NCI-H1930 (cell line): ENCODE measurements at regions not wholly inside any gene's neighbourhood (a gene's known extent, or its start where the extent isn't known, plus 50 kb on each side); places are given as distances from the start of the nearest gene placed in this dataset.

Experiments used
- DNase-seq, 2 experiments: peaks; one replicate each; lab custom pipeline; 2025; lab: John Stamatoyannopoulos, UW

DNA sequence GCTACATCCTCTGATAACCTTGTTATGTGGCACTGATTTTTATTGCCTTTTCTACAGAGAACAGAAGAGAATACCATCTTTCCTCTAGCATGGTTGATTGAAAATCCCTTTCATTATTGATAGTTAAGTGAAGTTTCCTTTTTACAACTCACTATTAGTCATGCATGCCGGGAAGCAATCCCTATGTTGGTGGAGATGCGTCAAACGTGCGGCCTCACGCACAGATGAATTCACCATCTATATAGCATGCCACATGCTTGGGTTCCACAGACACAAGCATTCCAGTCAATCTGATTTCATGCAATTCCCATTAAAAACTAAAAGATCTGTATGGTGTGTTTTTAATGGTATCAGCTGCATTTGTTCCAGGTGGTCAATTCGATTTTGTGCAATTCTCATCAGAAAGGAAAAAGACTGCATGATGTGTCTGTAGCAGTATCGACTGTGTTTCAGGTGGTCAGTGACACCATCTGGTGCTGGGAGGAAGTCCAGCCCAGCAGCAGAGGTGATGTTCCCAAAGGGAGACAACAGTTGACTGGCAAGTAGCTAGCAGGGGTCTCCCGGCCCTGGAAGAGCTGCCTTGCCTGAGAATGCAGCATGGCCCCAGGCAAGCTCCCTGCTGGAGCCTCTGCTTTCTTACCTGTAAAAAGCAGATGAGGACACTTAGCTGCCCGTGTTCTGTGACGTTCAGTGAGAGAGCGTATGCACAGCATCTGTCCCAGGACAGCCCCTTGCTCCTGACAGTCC is 151.3 kb upstream of the NCK2 start:
- DNase-seq, result no peak

DNA sequence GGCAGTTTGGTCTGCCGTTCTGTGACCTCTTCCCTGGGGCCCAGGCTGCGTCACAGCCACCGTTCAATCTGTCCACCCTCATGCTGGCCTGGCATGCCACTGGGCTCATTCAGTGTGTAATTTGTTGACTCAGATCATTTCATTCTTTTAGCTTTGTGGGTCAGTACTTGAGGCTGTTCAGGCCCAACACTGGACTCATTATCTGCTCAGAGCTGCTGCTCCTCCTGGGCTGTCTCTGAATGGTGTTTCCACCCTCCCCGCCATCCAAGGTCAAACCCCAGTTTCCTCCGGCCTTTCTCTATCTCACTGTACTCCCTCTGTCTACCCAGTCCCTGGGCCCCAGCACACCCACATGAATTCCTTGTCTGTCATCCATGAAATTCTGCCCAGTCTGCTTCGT is 152.4 kb upstream of the NCK2 start:
- no peak for DNase-seq

DNA sequence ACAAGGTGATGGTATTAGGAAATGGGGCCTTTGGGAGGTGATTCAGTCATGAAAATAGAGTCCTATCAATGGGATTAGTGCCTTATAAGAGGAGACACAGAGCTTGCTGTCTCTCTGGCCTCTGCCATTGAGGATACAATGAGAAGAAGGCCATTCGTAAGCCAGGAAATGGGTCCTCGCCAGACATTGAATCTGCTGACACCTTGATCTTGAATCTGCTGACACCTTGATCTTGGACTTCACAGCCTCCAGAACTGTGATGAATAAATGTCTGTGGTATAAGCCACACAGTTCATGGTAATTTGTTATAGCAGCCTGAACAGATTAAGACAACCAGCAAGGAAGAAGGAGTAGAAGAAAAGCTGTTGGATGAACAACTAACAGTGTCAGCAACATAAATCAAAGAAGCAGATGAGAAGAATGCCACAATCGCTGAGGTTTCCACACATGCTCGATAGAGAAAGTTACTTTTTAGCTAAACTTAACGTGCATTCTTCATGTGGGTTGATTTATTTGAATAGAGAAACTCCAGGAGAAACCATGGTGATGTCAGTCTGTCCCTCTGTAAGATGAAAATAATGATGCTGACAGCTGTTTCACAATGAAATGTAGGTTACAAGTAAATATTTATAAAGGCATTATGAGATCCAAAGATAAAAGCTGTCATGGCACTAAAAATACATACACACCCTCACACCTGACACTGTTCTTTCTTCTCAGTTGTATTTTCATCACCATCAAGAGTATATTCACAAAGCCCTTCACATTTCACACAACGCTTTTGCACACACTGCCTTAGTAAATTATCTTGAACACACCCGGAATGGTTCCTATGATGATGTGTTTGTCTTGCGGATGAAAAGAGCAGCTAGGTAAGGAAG is 153.7 kb upstream of the NCK2 start:
- DNase-seq, result no peak

DNA sequence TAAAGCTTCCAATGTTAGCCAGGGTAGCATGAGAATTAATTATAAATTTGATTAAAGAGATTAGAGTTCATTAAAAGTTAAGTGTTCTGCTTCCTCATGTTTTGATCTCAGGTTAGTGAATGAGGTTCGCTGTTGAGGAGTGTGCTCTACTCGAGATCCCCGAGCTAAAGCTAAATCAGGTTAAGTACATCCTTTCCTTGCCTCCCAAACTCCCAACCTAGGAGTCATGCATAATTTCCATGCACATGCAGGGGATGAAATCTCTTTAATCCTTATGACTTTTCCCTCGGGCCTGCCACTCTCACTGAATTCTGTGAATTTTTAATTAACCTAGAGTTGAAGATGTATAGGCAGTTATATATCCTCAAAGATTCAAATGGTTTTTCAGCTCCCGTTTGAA is 156.1 kb upstream of the NCK2 start:
- DNase-seq, result no peak

DNA sequence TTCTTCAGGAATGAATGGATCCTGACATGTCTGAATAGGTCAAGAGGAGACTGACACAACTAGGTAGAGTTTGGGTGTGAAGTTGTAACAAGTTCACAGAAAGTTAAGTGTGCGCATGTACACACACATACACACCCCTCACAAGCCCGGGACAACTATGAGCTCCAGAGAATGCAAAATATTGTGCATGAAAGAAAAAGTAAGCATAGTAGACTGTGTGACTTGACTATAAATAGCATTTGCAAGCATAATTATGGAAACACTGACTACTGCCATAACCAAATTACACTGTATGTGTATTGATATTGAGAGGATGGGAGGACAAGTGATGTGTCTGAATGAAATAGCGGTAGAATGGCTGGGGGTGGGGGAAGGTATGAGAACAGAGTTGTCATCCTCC is 157.1 kb upstream of the NCK2 start:
- no peak for DNase-seq

DNA sequence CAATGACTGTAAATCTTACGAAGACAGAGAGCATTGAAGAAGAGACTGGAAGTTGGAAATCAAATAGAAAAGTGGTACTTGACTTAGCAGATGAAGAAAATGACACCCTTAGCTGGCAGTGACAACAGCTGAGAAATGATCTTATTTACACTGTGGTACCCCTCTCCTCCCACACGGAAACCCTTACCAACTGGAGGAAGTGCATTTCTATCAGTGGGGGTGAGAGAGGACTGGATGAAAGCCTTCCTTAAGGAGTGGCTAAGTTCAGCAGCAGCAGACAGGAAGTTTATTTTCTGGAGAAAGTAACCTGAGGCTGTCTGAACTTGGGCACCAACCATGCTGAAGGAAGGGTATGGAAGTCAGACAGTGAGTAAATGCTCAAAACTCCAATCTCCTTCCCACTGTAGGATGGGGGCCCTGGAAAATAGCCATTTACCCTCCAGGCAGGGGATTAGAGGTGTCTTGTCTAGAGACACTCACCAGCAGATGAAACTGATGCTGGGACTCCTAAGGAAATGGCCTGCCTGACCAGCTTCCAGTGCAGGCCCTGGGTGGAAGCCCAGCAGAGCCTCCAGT is 160.2 kb upstream of the NCK2 start:
- no peak for DNase-seq

DNA sequence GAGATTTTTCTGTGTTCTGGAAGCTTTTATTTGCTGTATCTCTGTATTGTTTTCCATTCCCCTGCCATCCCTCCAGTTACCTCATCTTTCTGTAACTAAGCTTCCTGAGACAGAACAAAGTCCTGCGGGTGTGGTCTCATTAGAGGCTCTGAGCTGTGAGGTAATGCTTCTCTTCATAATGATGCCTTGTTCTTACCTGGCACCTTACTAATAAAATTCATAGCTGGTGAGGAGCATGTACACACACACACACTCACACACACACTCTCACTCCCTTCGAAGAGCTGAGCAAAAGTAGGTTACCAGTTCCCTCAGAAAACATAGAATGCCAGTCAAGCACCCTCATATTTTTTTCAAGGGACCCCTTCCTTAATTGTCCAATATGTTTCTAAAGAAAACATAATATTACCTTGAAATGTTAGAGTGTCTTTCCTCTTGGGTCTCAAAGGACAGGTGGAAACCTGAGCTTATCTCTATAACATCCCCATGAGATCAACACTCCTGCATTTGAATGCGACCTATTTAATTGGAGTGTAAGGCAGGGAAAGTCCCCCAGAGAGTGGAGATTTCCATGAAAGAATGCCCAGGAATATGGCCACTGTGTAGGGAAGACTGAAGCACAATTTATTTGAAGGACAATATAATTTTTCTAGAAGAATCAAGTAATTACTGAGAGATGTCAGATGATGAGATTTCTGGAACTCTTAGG is 161.6 kb upstream of the NCK2 start:
- no peak for DNase-seq

DNA sequence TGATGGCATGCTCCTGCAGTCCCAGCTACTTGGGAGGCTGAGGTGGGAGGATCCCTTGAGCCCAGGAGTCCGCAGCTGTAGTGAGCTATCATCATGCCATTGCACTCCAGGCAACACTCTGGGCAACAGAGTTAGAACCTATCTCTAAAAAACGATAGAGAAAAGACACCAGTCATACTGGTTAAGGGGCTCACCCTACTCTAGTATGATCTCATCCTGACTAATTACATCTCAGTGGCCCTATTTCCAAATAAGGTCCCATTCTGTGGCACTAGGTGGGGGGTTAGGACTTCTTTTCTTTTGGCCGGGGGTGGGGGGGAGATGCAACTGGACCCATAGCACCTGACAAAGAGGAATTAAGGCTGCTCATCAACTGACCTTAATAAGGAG is 163.2 kb upstream of the NCK2 start:
- no peak for DNase-seq

DNA sequence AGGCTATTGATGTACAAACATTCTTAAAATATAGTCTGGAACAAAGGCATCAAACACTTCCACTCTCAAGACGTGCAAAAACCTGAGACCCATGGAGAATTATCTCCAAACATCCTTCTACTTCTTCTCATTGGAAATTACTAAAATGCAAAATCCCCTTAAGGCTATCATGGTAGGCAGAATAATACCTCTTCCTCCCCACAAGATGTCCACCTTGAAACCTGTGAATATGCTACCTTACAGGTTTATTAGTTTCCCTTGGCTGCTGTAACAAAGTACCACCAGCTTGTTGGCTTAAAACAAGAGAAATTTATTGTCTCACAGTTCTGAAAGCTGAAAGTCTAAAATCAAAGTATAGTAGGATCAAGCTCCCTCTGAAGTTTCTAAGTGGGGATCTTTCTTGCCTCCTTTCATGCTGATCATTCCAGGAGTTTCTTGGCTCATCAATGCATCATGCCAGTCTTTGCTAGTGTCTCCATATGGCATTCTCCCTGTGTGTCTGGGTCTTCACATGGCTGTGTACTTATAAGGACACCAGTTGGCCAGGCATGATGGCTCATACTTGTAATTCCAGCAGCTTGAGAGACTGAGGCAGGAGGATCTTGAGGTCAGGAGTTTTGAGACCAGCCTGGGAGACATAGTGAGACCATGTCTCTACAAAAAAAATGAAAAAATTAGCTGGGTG is 163.7 kb upstream of the NCK2 start:
- DNase-seq, result no peak

DNA sequence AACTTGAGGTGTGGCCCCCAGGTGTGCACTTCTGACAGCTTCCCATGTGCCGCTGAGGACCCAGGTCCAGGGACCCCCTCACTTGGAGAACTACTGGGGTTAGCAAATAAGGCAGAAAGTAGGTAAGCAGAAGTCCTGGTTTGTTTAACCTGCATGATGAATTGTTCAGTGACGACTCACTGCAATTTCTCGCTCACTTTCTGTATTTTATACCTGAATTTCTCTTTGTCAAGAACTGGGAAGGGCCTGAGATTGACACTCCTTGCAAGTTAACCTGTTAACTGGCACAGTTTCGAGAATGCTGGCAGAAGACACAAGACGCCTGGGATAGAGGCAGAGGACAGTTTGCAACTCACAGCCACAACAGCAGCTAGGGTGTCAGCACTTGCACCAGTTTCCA is 164.5 kb upstream of the NCK2 start:
- no peak for DNase-seq

DNA sequence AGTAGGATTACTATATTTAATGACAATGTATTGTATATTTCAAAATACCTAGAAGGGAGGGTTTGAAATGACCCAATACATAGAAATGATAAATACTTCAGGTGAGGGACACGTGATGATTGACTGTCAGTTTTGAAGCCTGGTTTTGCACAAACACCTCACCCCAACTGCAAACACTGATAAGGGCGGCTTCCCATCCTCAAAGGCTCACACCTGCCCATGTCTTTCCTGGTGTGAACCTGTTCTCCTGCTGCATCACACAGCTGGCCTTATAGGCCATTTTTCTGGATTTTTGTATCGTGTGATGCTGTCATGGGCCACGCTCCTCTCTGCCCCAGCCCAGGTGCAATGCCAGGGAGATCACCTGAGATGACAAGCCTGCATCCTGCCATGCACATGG is 166.5 kb upstream of the NCK2 start:
- DNase-seq, result no peak

DNA sequence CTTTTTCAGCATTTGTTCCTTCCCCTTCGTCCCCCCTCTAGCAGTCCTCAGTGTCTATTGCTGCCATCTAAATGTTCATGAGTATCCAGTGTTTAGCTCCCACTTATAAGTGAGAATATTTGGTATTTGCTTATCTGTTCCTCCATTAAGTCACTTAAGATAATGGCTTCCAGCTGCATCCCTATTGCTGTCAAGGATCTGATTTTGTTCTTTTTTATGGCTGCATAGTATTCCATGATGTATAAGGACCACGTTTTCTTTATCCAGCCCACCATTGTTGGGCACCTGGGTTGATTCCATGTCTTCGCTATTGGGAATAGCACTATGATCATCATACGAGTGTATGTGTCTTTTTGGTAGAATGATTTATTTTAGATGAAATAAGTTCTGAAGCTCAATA is 166.9 kb upstream of the NCK2 start:
- DNase-seq, result no peak

DNA sequence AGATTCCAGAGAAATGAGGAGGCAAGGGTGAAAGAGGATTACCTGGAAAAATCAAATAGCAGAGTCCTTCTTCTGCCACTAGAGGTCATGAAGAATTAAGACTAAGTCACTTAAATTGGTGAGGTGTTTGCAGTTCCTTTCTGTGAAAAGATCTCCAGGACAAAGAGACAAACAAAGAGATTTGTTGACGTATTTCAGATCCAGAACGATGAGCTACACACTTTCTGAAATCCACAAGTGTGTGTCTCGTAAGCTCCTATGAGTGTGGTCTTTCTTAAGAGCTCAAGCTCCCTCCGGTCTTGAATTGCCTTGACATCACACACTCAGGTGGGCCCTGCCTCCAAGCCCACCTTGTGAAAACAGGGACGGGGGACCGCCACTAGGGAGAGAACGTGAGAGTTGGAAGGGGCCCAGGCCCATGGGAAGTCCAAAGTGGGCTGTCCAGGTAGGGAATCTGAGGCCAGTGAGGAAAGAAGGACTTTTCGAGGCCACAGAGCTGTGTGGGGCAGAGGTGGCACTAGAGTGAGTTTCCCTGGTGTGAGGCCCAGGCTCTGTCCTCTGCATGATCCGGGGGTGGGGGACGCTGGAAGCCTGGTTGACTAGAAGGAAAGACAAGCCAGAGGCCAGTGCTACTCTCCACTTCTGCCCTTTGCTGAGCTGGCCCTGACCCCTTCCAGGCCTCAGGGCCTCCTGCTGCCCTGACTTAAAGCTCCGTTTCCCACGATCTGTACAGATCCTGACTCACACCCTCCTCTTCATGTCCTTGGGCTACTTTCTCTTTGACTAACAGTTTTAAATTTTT is 168.1 kb upstream of the NCK2 start:
- DNase-seq, result peak in 1 of 2 experiments; percentile 2

DNA sequence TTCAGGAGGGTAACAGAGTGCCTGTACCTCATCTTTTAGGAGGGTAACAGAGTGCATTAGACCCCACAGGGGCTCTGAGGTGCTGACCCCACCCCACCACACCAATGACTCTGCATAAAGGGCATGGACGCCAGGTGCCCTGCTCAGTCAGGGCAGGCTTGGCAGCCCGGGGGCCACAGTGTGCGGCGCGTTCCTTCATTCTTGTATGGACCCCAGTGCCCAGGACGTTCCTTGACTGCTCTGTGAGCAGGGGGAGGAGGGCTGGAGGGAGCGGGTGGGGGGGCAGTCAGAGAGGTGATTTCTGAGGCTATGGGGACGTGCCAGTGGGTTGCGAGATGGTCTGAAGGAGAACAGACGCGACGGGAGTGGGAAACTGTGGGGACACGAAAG is 168.7 kb upstream of the NCK2 start:
- DNase-seq, result no peak

DNA sequence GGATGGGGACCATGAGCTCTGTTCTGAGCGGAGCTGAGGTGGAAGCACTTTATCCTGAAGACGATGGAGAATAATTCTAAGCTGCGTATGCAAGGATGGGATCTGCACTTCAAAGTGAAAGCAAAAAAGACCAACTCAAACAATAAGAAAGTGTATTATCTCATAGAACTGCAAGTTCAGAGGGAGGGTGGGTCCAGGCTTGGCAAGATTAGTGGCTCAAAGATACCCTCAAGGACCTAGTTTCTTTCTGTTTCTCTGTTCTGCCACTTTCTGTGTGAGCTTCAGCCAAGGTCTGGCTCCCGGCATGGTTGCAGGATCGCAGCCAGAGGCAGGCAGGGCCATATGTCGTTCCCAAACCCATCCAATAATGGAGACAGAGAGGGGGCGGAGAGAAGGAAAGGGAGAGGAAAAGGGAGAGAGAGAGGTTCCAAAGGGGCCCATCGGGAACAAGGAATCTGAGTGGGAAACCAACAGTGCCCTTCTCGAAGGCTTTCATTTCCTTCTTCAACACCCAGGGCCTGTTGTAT is 169.2 kb upstream of the NCK2 start:
- no peak for DNase-seq

DNA sequence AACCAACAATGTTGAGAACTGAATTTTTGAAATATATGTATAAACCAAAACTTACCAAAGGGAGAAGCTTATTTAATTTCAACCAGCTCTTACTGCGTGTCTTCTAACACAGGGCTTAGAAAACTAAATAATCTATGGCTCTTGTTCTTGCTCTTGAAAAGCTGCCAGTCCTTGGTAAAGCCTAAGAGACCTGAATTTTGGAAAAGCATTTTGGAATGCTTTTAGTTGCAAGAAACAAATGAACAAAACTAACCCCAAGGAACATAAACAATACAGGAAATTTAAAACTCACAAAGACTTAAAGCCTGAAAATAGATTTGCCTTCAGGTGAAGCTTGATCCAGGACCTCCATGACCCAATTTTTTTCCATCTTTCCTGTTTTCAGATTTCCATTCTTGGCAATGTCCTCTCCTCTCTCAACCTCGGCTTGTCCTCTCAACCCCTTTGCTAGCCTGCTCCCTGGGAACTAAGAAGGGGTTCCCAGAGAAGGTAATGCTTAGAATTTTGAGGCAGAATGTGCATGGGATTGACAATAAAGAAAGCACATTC is 169.8 kb upstream of the NCK2 start:
- DNase-seq, result no peak

DNA sequence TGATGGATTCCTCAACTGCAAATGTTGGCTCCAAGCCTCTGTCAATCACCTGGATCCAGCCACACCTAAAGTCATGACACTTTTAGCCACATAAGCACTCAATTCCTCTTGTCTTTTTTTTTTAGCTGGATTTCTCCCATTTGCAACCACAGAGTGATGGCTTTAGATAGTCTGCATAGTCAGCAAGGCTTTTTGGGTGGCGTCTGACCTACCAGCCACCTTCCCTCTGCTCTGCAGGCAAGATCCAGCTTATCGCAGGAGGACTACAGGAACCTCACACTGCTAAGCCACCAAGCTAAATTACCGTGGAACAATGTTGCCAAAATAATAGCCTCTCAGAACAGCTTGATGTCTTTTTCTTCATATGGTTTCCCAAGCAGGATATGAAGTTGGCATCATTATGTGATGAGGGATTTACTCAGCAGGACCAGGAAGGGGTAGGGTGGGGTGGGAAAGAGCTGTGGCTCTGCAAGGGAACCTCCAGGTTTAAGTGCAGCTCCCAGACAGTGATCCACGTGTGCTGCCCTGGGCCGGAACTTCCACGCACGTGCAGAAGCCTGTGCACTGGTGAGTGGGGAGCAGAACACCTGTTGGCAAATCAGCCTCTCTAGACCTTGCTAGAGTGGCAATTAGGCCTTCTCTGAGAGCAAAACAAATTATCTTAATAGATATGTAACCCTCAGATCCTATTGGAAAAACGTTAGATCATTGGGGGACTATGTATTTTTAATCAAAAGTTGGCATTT is 170.6 kb upstream of the NCK2 start:
- DNase-seq, result no peak

DNA sequence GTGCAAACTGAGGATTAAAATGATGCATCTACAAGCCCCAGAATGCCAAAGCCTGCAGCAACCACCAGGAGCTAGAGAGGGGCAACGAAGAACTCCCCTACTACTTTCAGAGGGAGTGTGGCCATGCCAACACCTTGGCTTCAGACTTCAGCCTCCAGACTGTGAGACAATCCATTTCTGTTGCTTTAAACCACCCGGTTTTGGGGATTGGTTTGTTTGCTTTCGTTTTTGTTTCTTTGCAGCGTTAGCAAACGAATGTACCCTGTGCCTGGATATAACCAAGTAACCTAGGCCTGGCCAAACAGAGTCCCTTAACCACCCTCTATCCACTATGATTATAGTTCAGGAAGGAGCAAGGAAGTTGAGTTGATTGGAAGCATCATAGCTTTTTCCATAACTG is 171.2 kb upstream of the NCK2 start:
- DNase-seq, result no peak

DNA sequence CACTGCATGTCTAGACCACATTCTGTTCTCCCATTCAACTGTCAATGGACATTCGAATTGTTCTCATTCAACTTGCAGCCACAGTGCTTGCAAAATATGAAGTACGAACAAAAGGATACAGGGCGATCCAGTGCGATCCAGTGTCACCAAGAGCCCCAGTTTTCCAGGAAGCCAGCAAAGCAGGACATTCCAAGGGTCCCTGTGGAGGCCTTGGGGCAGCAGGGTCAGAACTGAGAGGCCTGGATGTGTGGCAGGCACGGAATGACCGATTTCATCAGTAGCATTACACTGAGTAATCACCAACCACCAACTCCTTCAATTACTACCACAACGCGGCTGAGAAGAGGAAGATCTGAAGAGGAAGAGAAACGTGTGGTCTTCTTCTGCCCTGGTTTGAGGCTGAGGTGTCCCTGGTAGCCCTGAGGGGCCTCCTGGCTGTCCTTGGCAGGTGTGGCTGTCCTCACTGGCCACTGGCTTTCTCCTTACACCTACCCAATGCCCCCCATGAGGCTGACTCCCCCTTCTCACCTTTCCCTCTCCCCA is 172.7 kb upstream of the FHL2 start:
- DNase-seq, result no peak

DNA sequence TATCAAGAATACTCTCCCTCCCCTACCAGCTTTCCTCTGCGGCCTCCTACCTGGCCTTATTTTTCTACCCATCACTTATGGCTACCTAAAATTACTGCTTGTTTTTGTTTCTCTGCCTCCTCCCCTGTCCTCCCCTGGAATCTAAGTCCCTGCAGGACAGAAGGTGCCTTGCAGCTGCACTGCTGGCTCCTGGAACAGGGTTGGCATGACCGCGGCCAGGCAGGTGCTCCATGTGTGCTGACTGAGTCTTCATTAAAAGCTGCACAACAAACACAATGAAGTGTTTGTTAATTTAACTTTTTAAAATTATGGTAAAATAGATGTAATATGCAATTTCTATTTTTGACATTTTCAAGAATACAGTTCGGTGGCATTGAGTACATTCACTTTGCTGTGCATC is 171.9 kb upstream of the FHL2 start:
- DNase-seq, result no peak
